ENCODE measurements at regions not wholly inside any gene's neighbourhood (a gene's known extent, or its start where the extent isn't known, plus 50 kb on each side); places are given as distances from the start of the nearest gene placed in this dataset.

GRCh38 chr6:121020656-121021055, 313.6 kb downstream of the TBC1D32 start:
- no peak for DNase-seq (ENCODE audit: low spot score)

- no peak for DNase-seq (ENCODE audit: low spot score)
Measured at GRCh38 chr6:121008553-121008952, 325.7 kb downstream of the TBC1D32 start.

- DNase-seq (ENCODE audit: low spot score) = no peak
Measured at GRCh38 chr6:121006024-121006423, 328.3 kb downstream of the TBC1D32 start.

- DNase-seq (ENCODE audit: low spot score) = no peak
Measured at GRCh38 chr6:121000381-121000780, 333.9 kb downstream of the TBC1D32 start.

GRCh38 chr6:120996340-120996739, 337.9 kb downstream of the TBC1D32 start:
- DNase-seq (ENCODE audit: low spot score) = no peak

GRCh38 chr6:120994573-120994967, 339.7 kb downstream of the TBC1D32 start:
- DNase-seq (ENCODE audit: low spot score) = no peak

GRCh38 chr6:120993929-120994572, 340.2 kb downstream of the TBC1D32 start:
- no peak for DNase-seq (ENCODE audit: low spot score)

- DNase-seq (ENCODE audit: low spot score) = no peak
Measured at GRCh38 chr6:120992257-120992656, 342.0 kb downstream of the TBC1D32 start.

- no peak for DNase-seq (ENCODE audit: low spot score)
Measured at GRCh38 chr6:120990866-120991265, 343.4 kb downstream of the TBC1D32 start.

GRCh38 chr6:120981835-120982234, 352.4 kb downstream of the TBC1D32 start:
- DNase-seq (ENCODE audit: low spot score) = no peak

- DNase-seq (ENCODE audit: low spot score) = no peak
Measured at GRCh38 chr6:120966321-120966720, 368.0 kb downstream of the TBC1D32 start.

GRCh38 chr6:120965814-120966213, 368.5 kb downstream of the TBC1D32 start:
- no peak for DNase-seq (ENCODE audit: low spot score)

GRCh38 chr6:120960761-120961160, 373.5 kb downstream of the TBC1D32 start:
- no peak for DNase-seq (ENCODE audit: low spot score)

GRCh38 chr6:120954111-120954510, 380.2 kb downstream of the TBC1D32 start:
- DNase-seq (ENCODE audit: low spot score) = no peak

GRCh38 chr6:120951258-120951657, 383.0 kb downstream of the TBC1D32 start:
- no peak for DNase-seq (ENCODE audit: low spot score)

- DNase-seq (ENCODE audit: low spot score) = no peak
Measured at GRCh38 chr6:120947111-120947510, 387.2 kb downstream of the TBC1D32 start.

- no peak for DNase-seq (ENCODE audit: low spot score)
Measured at GRCh38 chr6:120945905-120946594, 388.2 kb downstream of the TBC1D32 start.

GRCh38 chr6:120938876-120939472, 395.3 kb downstream of the TBC1D32 start:
- no peak for DNase-seq (ENCODE audit: low spot score)

- no peak for DNase-seq (ENCODE audit: low spot score)
Measured at GRCh38 chr6:120938164-120938875, 396.0 kb downstream of the TBC1D32 start.

GRCh38 chr6:120935908-120936307, 398.4 kb downstream of the TBC1D32 start:
- DNase-seq (ENCODE audit: low spot score) = no peak

- DNase-seq (ENCODE audit: low spot score) = no peak
Measured at GRCh38 chr6:120935016-120935415, 399.3 kb downstream of the TBC1D32 start.
